HEK293T (cell line): ENCODE measurements at regions not wholly inside any gene's neighbourhood (a gene's known extent, or its start where the extent isn't known, plus 50 kb on each side); places are given as distances from the start of the nearest gene placed in this dataset.
"Not testable (repeated sequence)": the region's sequence is repeated elsewhere in the genome, so short reads cannot be mapped to it uniquely, and the experiment has no call there.

Experiments
- ARNT ChIP-seq: fragments of 450-650 bp; IDR thresholded peaks from 2 replicates; pipeline ENCODE4 v1.6.1; 2017; ENCODE audit warnings: mild to moderate bottlenecking
- BHLHE40 ChIP-seq: fragments of 450-650 bp; IDR thresholded peaks from 2 replicates; pipeline ENCODE4 v1.6.1; 2016; ENCODE audit warnings: mild to moderate bottlenecking, moderate library complexity, borderline replicate concordance
- ELF4 ChIP-seq: fragments of 450-650 bp; IDR thresholded peaks from 2 replicates; pipeline ENCODE4 v1.6.1; 2017; ENCODE audit warnings: antibody characterized with exemption
- FOXA1 ChIP-seq: fragments of 450-650 bp; IDR thresholded peaks from 2 replicates; pipeline ENCODE4 v1.6.1; 2016; ENCODE audit warnings: mild to moderate bottlenecking
- FOXK2 ChIP-seq: fragments of 450-650 bp; IDR thresholded peaks from 2 replicates; pipeline ENCODE4 v1.6.1; 2016; ENCODE audit warnings: mild to moderate bottlenecking
- FOXM1 ChIP-seq: fragments of 450-650 bp; IDR thresholded peaks from 2 replicates; pipeline ENCODE4 v1.6.1; 2017; ENCODE audit warnings: mild to moderate bottlenecking, borderline replicate concordance
- L3MBTL2 ChIP-seq: fragments of 450-650 bp; conservative IDR thresholded peaks from 2 replicates; pipeline ENCODE4 v1.6.1; 2016; ENCODE audit warnings: mild to moderate bottlenecking
- LEF1 ChIP-seq: fragments of 450-650 bp; IDR thresholded peaks from 2 replicates; pipeline ENCODE4 v1.6.1; 2017; ENCODE audit warnings: mild to moderate bottlenecking, borderline replicate concordance
- NFRKB ChIP-seq: fragments of 450-650 bp; IDR thresholded peaks from 2 replicates; pipeline ENCODE4 v1.6.1; 2016; ENCODE audit warnings: mild to moderate bottlenecking, moderate library complexity
- SUZ12 ChIP-seq: fragments of 450-650 bp; IDR thresholded peaks from 2 replicates; pipeline ENCODE4 v1.6.1; 2016; ENCODE audit warnings: mild to moderate bottlenecking
- TARDBP ChIP-seq: fragments of 450-650 bp; IDR thresholded peaks from 2 replicates; pipeline ENCODE4 v1.6.1; 2016

DNA sequence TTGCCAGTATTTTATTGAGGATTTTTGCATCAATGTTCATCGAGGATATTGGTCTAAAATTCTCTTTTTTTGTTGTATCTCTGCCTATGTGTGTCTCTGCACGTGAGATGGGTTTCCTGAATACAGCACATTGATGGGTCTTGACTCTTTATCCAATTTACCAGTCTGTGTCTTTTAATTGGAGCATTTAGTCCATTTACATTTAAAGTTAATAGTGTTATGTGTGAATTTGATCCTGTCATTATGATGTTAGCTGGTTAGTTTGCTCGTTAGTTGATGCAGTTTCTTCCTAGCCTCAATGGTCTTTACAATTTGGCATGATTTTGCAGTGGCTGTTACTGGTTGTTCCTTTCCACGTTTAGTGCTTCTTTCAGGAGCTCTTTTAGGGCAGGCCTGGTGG, 101.3 kb upstream of the PRR23C start:
- TF ChIP-seq BHLHE40, FOXA1, FOXK2, NFRKB, L3MBTL2, TARDBP, FOXM1, LEF1, ELF4, SUZ12, ARNT: not testable (repeated sequence)
